ENCODE measurements at regions not wholly inside any gene's neighbourhood (a gene's known extent, or its start where the extent isn't known, plus 50 kb on each side); places are given as distances from the start of the nearest gene placed in this dataset.

GRCh38 chr16:76724181-76724580, 447.0 kb downstream of the CNTNAP4 start:
- H3K4me1 ChIP-seq (ENCODE audit: control insufficient read depth in 1 of 2, insufficient read depth in 1 of 2, low read depth in 1 of 2, low read length in 1 of 2): no peaks in the 10 kb centered on the region
- TF ChIP-seq, protein P1, sequence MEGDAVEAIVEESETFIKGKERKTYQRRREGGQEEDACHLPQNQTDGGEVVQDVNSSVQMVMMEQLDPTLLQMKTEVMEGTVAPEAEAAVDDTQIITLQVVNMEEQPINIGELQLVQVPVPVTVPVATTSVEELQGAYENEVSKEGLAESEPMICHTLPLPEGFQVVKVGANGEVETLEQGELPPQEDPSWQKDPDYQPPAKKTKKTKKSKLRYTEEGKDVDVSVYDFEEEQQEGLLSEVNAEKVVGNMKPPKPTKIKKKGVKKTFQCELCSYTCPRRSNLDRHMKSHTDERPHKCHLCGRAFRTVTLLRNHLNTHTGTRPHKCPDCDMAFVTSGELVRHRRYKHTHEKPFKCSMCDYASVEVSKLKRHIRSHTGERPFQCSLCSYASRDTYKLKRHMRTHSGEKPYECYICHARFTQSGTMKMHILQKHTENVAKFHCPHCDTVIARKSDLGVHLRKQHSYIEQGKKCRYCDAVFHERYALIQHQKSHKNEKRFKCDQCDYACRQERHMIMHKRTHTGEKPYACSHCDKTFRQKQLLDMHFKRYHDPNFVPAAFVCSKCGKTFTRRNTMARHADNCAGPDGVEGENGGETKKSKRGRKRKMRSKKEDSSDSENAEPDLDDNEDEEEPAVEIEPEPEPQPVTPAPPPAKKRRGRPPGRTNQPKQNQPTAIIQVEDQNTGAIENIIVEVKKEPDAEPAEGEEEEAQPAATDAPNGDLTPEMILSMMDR (IDR thresholded peaks at IDR 0.05): no peak
- H3K9me3 ChIP-seq: no peaks in the 10 kb centered on the region
- no peak overlapping the region for H3K27ac ChIP-seq
- H3K27me3 ChIP-seq: no peaks in the 10 kb centered on the region
- no peak overlapping the region for H3K4me3 ChIP-seq (ENCODE audit: low read depth in 1 of 2, low read length in 1 of 2)
- H3K36me3 ChIP-seq: no peaks in the 10 kb centered on the region

- TF ChIP-seq, protein P1 (IDR thresholded peaks at IDR 0.05): no peak
- Histone ChIP-seq H3K4me3 (ENCODE audit: low read depth in 1 of 2, low read length in 1 of 2) (no peak overlapping the region), H3K27me3 (no peaks in the 10 kb centered on the region), H3K4me1 (ENCODE audit: control insufficient read depth in 1 of 2, insufficient read depth in 1 of 2, low read depth in 1 of 2, low read length in 1 of 2) (no peaks in the 10 kb centered on the region), H3K27ac (no peak overlapping the region), H3K9me3 (no peaks in the 10 kb centered on the region), H3K36me3 (no peaks in the 10 kb centered on the region)
These were observed 452.3 kb downstream of the CNTNAP4 start for GRCh38 chr16:76729525-76729924.

- no peaks in the 10 kb centered on the region for H3K4me1 ChIP-seq (ENCODE audit: control insufficient read depth in 1 of 2, insufficient read depth in 1 of 2, low read depth in 1 of 2, low read length in 1 of 2)
- TF ChIP-seq, protein P1 (IDR thresholded peaks at IDR 0.05): no peak
- no peaks in the 10 kb centered on the region for H3K36me3 ChIP-seq
- no peaks in the 10 kb centered on the region for H3K9me3 ChIP-seq
- H3K27me3 ChIP-seq: no peaks in the 10 kb centered on the region
- no peak overlapping the region for H3K27ac ChIP-seq
- H3K4me3 ChIP-seq (ENCODE audit: low read depth in 1 of 2, low read length in 1 of 2): no peak overlapping the region
These were observed 455.7 kb downstream of the CNTNAP4 start for GRCh38 chr16:76732894-76733293.

GRCh38 chr16:76741623-76742022, 449.4 kb upstream of the MON1B start:
- Histone ChIP-seq H3K4me1 (ENCODE audit: control insufficient read depth in 1 of 2, insufficient read depth in 1 of 2, low read depth in 1 of 2, low read length in 1 of 2) (no peaks in the 10 kb centered on the region), H3K36me3 (no peaks in the 10 kb centered on the region)

DNA sequence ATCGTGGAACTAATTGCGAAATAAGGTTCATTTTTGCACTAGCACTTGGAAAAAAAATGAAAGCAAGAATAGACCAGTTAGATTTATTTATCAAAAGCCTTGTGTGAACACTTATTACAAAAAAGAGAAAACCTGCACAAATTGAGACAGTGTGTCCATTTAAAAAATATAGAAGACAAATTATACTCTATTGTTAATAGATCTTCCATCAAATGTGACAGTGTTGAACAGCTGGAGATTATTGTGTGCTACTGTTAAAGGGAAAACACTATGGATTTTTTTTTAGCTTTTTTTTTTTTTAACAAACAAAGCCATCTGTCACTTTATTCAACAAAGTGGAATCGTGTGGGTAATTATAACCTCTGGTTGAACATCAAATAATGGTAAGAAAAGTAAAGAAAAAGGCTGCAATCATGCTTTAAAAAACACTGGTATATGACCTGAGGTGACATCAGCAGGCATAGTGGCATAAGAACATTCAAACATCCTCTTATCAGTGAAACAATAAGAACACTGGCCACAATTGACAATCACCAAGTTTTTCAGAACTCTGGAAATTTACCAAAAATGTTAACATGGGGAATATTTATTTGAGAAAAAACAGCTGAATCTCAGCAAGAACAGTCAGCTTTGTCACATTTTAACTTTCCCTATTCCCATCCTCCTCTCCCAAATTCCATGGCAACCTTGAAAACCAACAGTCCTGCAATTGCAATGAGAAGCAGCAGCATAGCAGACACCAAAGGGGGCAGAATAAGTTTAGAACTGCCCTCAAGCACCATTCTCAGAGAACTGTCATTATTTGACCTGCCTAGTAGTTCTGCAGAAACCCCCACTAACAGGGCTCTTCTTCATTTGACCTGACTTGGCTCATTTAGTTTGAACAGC, 442.3 kb upstream of the MON1B start:
- no peaks in the 10 kb centered on the region for H3K36me3 ChIP-seq
- no peak overlapping the region for H3K27ac ChIP-seq
- no peak overlapping the region for H3K4me3 ChIP-seq (ENCODE audit: low read depth in 1 of 2, low read length in 1 of 2)
- no peaks in the 10 kb centered on the region for H3K4me1 ChIP-seq (ENCODE audit: control insufficient read depth in 1 of 2, insufficient read depth in 1 of 2, low read depth in 1 of 2, low read length in 1 of 2)
- H3K9me3 ChIP-seq: no peaks in the 10 kb centered on the region
- H3K27me3 ChIP-seq: no peaks in the 10 kb centered on the region
- TF ChIP-seq, protein P1 (IDR thresholded peaks at IDR 0.05): no peak

More at GRCh38 chr16:76741623-76742022, 449.4 kb upstream of the MON1B start:
- Histone ChIP-seq H3K27ac (no peak overlapping the region), H3K9me3 (no peaks in the 10 kb centered on the region), H3K4me3 (ENCODE audit: low read depth in 1 of 2, low read length in 1 of 2) (no peak overlapping the region), H3K27me3 (no peaks in the 10 kb centered on the region)
- TF ChIP-seq, protein P1 (IDR thresholded peaks at IDR 0.05): no peak

Data from neutrophil (primary cell).